ENCODE measurements at regions not wholly inside any gene's neighbourhood (a gene's known extent, or its start where the extent isn't known, plus 50 kb on each side); places are given as distances from the start of the nearest gene placed in this dataset.

DNA sequence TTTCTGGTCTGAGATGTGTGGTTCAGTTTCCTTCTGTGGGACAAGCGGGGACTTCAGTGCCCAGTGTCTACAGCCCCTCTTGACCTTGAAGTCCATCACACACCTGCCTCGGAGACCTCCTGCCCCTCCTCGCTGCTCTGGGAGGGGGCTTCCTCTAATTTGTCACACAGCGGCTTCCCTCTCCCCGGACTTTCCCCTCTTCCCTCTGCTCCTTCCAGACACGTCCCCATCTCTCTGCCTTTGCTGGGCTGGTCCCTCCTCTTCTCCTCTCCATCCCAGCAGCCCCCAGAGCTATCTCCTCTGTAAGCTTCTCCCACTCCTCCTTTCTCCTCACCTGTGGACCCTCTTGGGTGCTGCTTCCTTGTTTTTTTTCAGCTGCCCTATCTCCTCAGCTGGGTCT is 122.2 kb upstream of the SORCS3 start:
- no peak for TF ChIP-seq CTCF (IDR thresholded peaks at IDR 0.05; ENCODE audit: insufficient read depth, low read depth, low read length)
- no peak for DNase-seq (ENCODE audit: low read depth)
- H3K4me3 ChIP-seq (ENCODE audit: low read depth, low read length), result no peak overlapping the region

DNA sequence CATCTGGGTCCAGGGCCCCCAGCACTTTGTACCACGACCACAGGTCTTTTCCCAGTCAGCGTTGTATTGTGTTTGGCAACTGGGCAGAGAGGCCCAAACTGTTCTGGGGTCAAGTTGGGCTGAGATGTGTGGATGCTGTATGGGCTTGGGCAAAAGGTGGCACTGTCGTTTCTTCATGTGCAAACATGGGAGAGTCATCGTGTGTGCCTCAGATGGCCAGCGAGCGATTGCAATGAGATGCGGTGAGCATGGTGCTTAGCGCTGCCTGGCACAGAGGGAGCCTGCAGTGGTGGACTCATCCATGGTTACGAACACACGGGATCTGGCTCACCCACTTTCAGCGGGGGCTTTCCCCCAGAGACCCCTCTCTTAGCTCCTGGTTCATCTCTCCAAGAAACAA is 120.4 kb upstream of the SORCS3 start:
- DNase-seq (ENCODE audit: low read depth), result no peak
- H3K4me3 ChIP-seq (ENCODE audit: low read depth, low read length), result no peak overlapping the region
- TF ChIP-seq CTCF (IDR thresholded peaks at IDR 0.05; ENCODE audit: insufficient read depth, low read depth, low read length), result no peak

GRCh38 chr10:104521901-104522694 is 119.0 kb upstream of the SORCS3 start:
- H3K4me3 ChIP-seq (ENCODE audit: low read depth, low read length), result no peak overlapping the region
- TF ChIP-seq CTCF (IDR thresholded peaks at IDR 0.05; ENCODE audit: insufficient read depth, low read depth, low read length), result no peak
- no peak for DNase-seq (ENCODE audit: low read depth)

DNA sequence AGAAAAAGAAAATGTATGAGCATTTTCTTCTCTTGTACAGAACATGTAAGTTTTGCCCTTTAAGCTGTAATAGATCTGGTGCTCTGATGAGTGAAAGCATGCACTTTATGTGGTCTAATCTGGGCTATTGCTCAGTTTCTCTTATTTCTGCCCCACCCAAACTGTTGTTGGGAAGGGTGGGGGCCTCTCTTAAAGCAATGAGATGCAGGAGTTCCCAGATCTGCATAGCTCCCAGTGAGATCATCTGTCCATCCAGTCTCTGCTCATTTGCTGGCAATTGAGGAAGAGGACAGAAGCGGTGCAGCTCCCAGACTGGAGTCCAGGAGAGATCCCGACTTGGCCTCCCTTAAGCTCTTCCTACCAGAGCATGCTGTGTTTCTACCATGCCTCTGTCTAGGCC is 114.9 kb upstream of the SORCS3 start:
- TF ChIP-seq CTCF (IDR thresholded peaks at IDR 0.05; ENCODE audit: insufficient read depth, low read depth, low read length), result no peak
- no peak overlapping the region for H3K4me3 ChIP-seq (ENCODE audit: low read depth, low read length)
- DNase-seq (ENCODE audit: low read depth), result no peak

DNA sequence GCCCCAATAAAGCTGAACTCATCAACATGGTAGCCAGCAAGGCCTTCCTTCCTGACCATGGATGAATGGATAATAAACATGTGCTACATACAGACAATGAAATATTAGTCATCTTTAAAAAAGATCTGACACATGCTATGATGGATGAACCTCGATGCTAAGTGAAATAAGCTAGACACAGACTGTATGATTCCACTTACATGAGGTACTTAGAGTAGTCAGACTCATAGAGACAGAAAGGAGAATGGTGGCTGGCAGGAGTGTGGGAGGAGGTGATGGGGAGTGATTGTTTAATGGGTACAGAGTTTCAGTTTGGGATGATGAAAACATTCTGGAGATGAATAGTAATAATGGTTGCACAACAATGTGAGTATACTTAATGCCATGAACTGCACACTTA is 114.1 kb upstream of the SORCS3 start:
- TF ChIP-seq CTCF (IDR thresholded peaks at IDR 0.05; ENCODE audit: insufficient read depth, low read depth, low read length), result no peak
- H3K4me3 ChIP-seq (ENCODE audit: low read depth, low read length), result no peak overlapping the region
- no peak for DNase-seq (ENCODE audit: low read depth)

GRCh38 chr10:104540181-104540580 is 100.9 kb upstream of the SORCS3 start:
- no peak overlapping the region for H3K4me3 ChIP-seq (ENCODE audit: low read depth, low read length)
- no peak for DNase-seq (ENCODE audit: low read depth)
- TF ChIP-seq CTCF (IDR thresholded peaks at IDR 0.05; ENCODE audit: insufficient read depth, low read depth, low read length), result no peak

- no peak overlapping the region for H3K4me3 ChIP-seq (ENCODE audit: low read depth, low read length)
- TF ChIP-seq CTCF (IDR thresholded peaks at IDR 0.05; ENCODE audit: insufficient read depth, low read depth, low read length), result no peak
- DNase-seq (ENCODE audit: low read depth), result no peak
Observed at GRCh38 chr10:104541820-104542219, 99.3 kb upstream of the SORCS3 start.
